ENCODE measurements at regions not wholly inside any gene's neighbourhood (a gene's known extent, or its start where the extent isn't known, plus 50 kb on each side); places are given as distances from the start of the nearest gene placed in this dataset.

GRCh38 chr12:78403136-78403535, 461.4 kb upstream of the SYT1 start:
- H3K9me3 ChIP-seq (replicated peaks; ENCODE audit: control insufficient read depth, insufficient read depth, low read length) = no peaks in the 10 kb centered on the region
- no peak overlapping the region for H3K27ac ChIP-seq (ENCODE audit: insufficient read depth, low read depth, low read length)
- H3K9ac ChIP-seq (replicated peaks; ENCODE audit: extremely low read depth, insufficient read depth, low read length) = no peak overlapping the region
- H3K79me2 ChIP-seq (ENCODE audit: control insufficient read depth, insufficient read depth, low read length) = no peaks in the 10 kb centered on the region
- dilution Hi-C loops (cut with MboI; ENCODE audit: extremely low pct_ligation_motif_present, low sequenced_read_pairs) (no loop called here), intact Hi-C loops (cut with micrococcal nuclease) (no loop called here)
- H3K4me3 ChIP-seq (replicated peaks in 1 of 3; ENCODE audit: insufficient read depth in 1 of 3, low read depth in 1 of 3, low read length in 3 of 3) = no peak overlapping the region
- no peak overlapping the region for H2AFZ ChIP-seq (ENCODE audit: low read depth, low read length)
- TF ChIP-seq CTCF (IDR thresholded peaks at IDR 0.05; ENCODE audit: extremely low read depth in 1 of 2, insufficient read depth in 1 of 2, low read depth in 1 of 2, low read length in 2 of 2) (no peak), FOS (IDR thresholded peaks at IDR 0.05; ENCODE audit: borderline replicate concordance, insufficient read depth, low read length) (no peak), EZH2 (IDR thresholded peaks at IDR 0.05; ENCODE audit: borderline replicate concordance, low read depth, low read length, severe bottlenecking) (no peak), MAX (IDR thresholded peaks at IDR 0.05; ENCODE audit: insufficient read depth, insufficient read length) (no peak), JUN (IDR thresholded peaks at IDR 0.05; ENCODE audit: borderline replicate concordance, insufficient read depth, insufficient read length, low read depth) (no peak), GATA2 (IDR thresholded peaks at IDR 0.05; ENCODE audit: insufficient read depth, insufficient read length, low read depth, low read length) (no peak), POLR2AphosphoS5 (IDR thresholded peaks at IDR 0.05; ENCODE audit: insufficient read depth, low read depth, low read length) (no peak), POLR2A (IDR thresholded peaks at IDR 0.05; ENCODE audit: low read depth, low read length) (no peak), MYC (IDR thresholded peaks at IDR 0.05; ENCODE audit: low read depth, low read length) (no peak)
- DNase-seq (ENCODE audit: low read depth, low spot score) (no peak), FAIRE-seq (no peak)
- peaks cover 0 to 3% of the 10 kb centered on the region in 2 experiments for H3K27me3 ChIP-seq (ENCODE audit: control insufficient read depth in 2 of 2, insufficient read depth in 2 of 2, low read length in 2 of 2)
- H3K9me1 ChIP-seq (replicated peaks; ENCODE audit: control insufficient read depth, extremely low read depth, insufficient read depth, low read length) = no peaks in the 10 kb centered on the region
- no peak overlapping the region for H3K4me2 ChIP-seq (ENCODE audit: insufficient read depth, low read length)
- ChIA-PET CTCF (interaction anchor here (1.0 kb wide), 2 partner anchors 10 to 11 kb away, joined by 3 to 4 read pairs; no protein-coding TSS in a partner anchor), POLR2A (no interaction called here)
- H3K36me3 ChIP-seq (ENCODE audit: control insufficient read depth in 2 of 2, extremely low read depth in 1 of 2, insufficient read depth in 2 of 2, low read length in 2 of 2) = no peaks in the 10 kb centered on the region
- no TSS peak for BruUV-seq (replicated peaks)
- H3K4me1 ChIP-seq (ENCODE audit: control insufficient read depth, extremely low read depth, insufficient read depth, low read length) = no peaks in the 10 kb centered on the region
- H4K20me1 ChIP-seq (replicated peaks; ENCODE audit: control insufficient read depth, extremely low read depth, insufficient read depth, low read length) = no peaks in the 10 kb centered on the region
